H1 (cell line): ENCODE measurements at regions not wholly inside any gene's neighbourhood (a gene's known extent, or its start where the extent isn't known, plus 50 kb on each side); places are given as distances from the start of the nearest gene placed in this dataset.

Source experiments
- CTCF ChIA-PET: fragments of 300-600 bp; sonication (Branson Sonifier 250); formaldehyde crosslinking; loops from one replicate; lab custom pipeline; 2021; ENCODE audit not compliant: partially characterized antibody; lab: Charles Lee
- POLR2A ChIA-PET: fragments of 300-600 bp; sonication (Branson Sonifier 250); formaldehyde crosslinking; loops from one replicate; lab custom pipeline; 2021; ENCODE audit warnings: inconsistent platforms; ENCODE audit not compliant: partially characterized antibody; lab: Charles Lee
- DNase-seq, 2 experiments: peaks; one replicate each; pipeline versions ENCODE4 v3.0.0 to v3.0.0-alpha.2; 2010 to 2022; ENCODE audit warnings: low spot score in 2 of 2, low read depth in 1 of 2, mixed read lengths in 1 of 2
- FAIRE-seq: peaks from 2 replicates; lab custom pipeline; 2011; peaks lifted over from hg19 to GRCh38; lab: Jason Lieb, UNC
- H2AFZ ChIP-seq: 2 replicates; pipeline ENCODE4 v1.8.1; 2012; ENCODE audit warnings: low read length, inconsistent platforms
- H2AK5ac ChIP-seq: 2 replicates; pipeline ENCODE4 v1.6.1; 2013; ENCODE audit warnings: low read depth, low read length
- H2BK120ac ChIP-seq: replicated peaks from 2 replicates; pipeline ENCODE3; 2013; ENCODE audit warnings: low read depth, low read length, inconsistent platforms
- H2BK12ac ChIP-seq: 2 replicates; pipeline ENCODE4 v1.6.1; 2013; ENCODE audit warnings: low read depth, low read length
- H2BK15ac ChIP-seq: 2 replicates; pipeline ENCODE4 v1.6.1; 2013; ENCODE audit warnings: low read length
- H2BK20ac ChIP-seq: 2 replicates; pipeline ENCODE4 v1.6.1; 2013; ENCODE audit warnings: low read length
- H2BK5ac ChIP-seq: 2 replicates; pipeline ENCODE4 v1.6.1; 2013; ENCODE audit warnings: low read depth, low read length
- H3K14ac ChIP-seq: 2 replicates; pipeline ENCODE4 v1.6.1; 2013; ENCODE audit warnings: inconsistent platforms; ENCODE audit not compliant: insufficient read length
- H3K18ac ChIP-seq: 2 replicates; pipeline ENCODE4 v1.6.1; 2013; ENCODE audit warnings: low read length; ENCODE audit errors: extremely low read depth
- H3K23ac ChIP-seq: 2 replicates; pipeline ENCODE4 v1.6.1; 2013; ENCODE audit warnings: inconsistent platforms; ENCODE audit not compliant: insufficient read length
- H3K23me2 ChIP-seq: 2 replicates; pipeline ENCODE4 v1.6.1; 2013; ENCODE audit warnings: low read depth, low read length
- H3K27ac ChIP-seq: 2 replicates; pipeline ENCODE4 v1.6.1; 2011; ENCODE audit warnings: low read depth, low read length, inconsistent platforms
- H3K27me3 ChIP-seq, 4 experiments: replicated peaks in 1 of 4; 1 replicate in 1 of 4; 2 replicates in 3 of 4; pipeline versions ENCODE4 v1.6.1 to v1.8.1; 2011 to 2013; ENCODE audit warnings: low read length in 3 of 4, mild to moderate bottlenecking in 3 of 4, inconsistent platforms in 2 of 4, mixed read lengths in 2 of 4, moderate library complexity in 1 of 4; ENCODE audit not compliant: control insufficient read depth in 3 of 4, insufficient read depth in 3 of 4; ENCODE audit errors: extremely low read depth in 1 of 4
- H3K36me3 ChIP-seq, 4 experiments: 2 replicates each; pipeline versions ENCODE4 v1.6.1 to v1.8.1; 2011 to 2013; ENCODE audit warnings: mild to moderate bottlenecking in 4 of 4, low read length in 3 of 4, moderate library complexity in 2 of 4, control low read depth in 1 of 4, inconsistent platforms in 1 of 4; ENCODE audit not compliant: insufficient read depth in 4 of 4, control insufficient read depth in 2 of 4
- H3K4ac ChIP-seq: replicated peaks from 2 replicates; pipeline ENCODE3; 2013; ENCODE audit warnings: low read length, low read depth, mixed read lengths, inconsistent platforms; ENCODE audit not compliant: insufficient read length
- H3K4me1 ChIP-seq, 4 experiments: replicated peaks in 1 of 4; 1 replicate in 1 of 4; 2 replicates in 3 of 4; pipeline versions ENCODE4 v1.6.1 to v1.8.1; 2011 to 2013; ENCODE audit warnings: low read length in 3 of 4, inconsistent platforms in 2 of 4, mixed read lengths in 1 of 4; ENCODE audit not compliant: insufficient read depth in 4 of 4, control insufficient read depth in 3 of 4
- H3K4me2 ChIP-seq, 2 experiments: 2 replicates each; pipeline versions ENCODE4 v1.6.1 to v1.8.1; 2011 to 2013; ENCODE audit warnings: low read depth in 2 of 2, low read length in 2 of 2, control low read depth in 1 of 2, inconsistent platforms in 1 of 2, mild to moderate bottlenecking in 1 of 2; ENCODE audit not compliant: insufficient read depth in 1 of 2
- H3K4me3 ChIP-seq, 4 experiments: fragments of 200-600, 300-600 bp in 1 of 4; sonication (generic), shearing (Covaris generic), sonication (Bioruptor Twin) in 1 of 4; 2 replicates each; pipeline versions ENCODE4 v1.5.1 to v1.8.1; 2011 to 2016; ENCODE audit warnings: low read length in 4 of 4, low read depth in 3 of 4, control low read depth in 2 of 4, inconsistent platforms in 2 of 4, mild to moderate bottlenecking in 2 of 4, mixed read lengths in 1 of 4, moderate library complexity in 1 of 4; ENCODE audit not compliant: insufficient read depth in 2 of 4; ENCODE audit errors: extremely low read depth in 1 of 4
- H3K56ac ChIP-seq: replicated peaks from 2 replicates; pipeline ENCODE3; 2013; ENCODE audit warnings: low read depth, mild to moderate bottlenecking, mixed read lengths, low read length, inconsistent platforms; ENCODE audit not compliant: insufficient read length
- H3K79me1 ChIP-seq: 2 replicates; pipeline ENCODE4 v1.6.1; 2013; ENCODE audit warnings: low read depth, low read length, control low read depth
- H3K79me2 ChIP-seq, 2 experiments: 2 replicates each; pipeline versions ENCODE4 v1.6.1 to v1.8.1; 2012 to 2013; ENCODE audit warnings: low read length in 2 of 2, mild to moderate bottlenecking in 2 of 2, inconsistent platforms in 1 of 2; ENCODE audit not compliant: insufficient read depth in 2 of 2, control insufficient read depth in 1 of 2
- H3K9ac ChIP-seq, 4 experiments: replicated peaks in 1 of 4; 1 replicate in 1 of 4; 2 replicates in 3 of 4; pipeline versions ENCODE4 v1.6.1 to v1.8.1; 2011 to 2013; ENCODE audit warnings: low read depth in 3 of 4, low read length in 3 of 4, control low read depth in 2 of 4, mild to moderate bottlenecking in 2 of 4, moderate library complexity in 2 of 4, inconsistent platforms in 1 of 4; ENCODE audit errors: extremely low read depth in 1 of 4
- H3K9me3 ChIP-seq, 2 experiments: 2 replicates each; pipeline versions ENCODE4 v1.6.1 to v1.8.1; 2012 to 2013; ENCODE audit warnings: mild to moderate bottlenecking in 2 of 2, moderate library complexity in 2 of 2, control low read depth in 1 of 2, inconsistent platforms in 1 of 2, low read depth in 1 of 2, low read length in 1 of 2, mixed read lengths in 1 of 2; ENCODE audit not compliant: insufficient read depth in 2 of 2
- H4K20me1 ChIP-seq, 2 experiments: replicated peaks in 1 of 2; 2 replicates each; pipeline versions ENCODE3 to v1.8.1; 2011 to 2013; ENCODE audit warnings: inconsistent platforms in 2 of 2, low read length in 2 of 2, mild to moderate bottlenecking in 1 of 2; ENCODE audit not compliant: insufficient read depth in 2 of 2, control insufficient read depth in 1 of 2
- H4K5ac ChIP-seq: 2 replicates; pipeline ENCODE4 v1.6.1; 2013; ENCODE audit warnings: low read length, low read depth, mixed read lengths, inconsistent platforms; ENCODE audit not compliant: insufficient read length
- H4K8ac ChIP-seq: 2 replicates; pipeline ENCODE4 v1.8.0; 2013; ENCODE audit warnings: mild to moderate bottlenecking, moderate library complexity, low read length, inconsistent platforms; ENCODE audit not compliant: insufficient read depth; ENCODE audit errors: extremely low read depth
- H4K91ac ChIP-seq: replicated peaks from 2 replicates; pipeline ENCODE3; 2013; ENCODE audit warnings: low read length, mixed read lengths, inconsistent platforms; ENCODE audit not compliant: insufficient read length
- EP300 ChIP-seq, 2 experiments: IDR thresholded peaks; 1 replicate in 1 of 2; 2 replicates in 1 of 2; pipeline ENCODE4 v1.6.1; 2011 to 2012; ENCODE audit warnings: low read depth in 2 of 2, low read length in 2 of 2, mild to moderate bottlenecking in 2 of 2, borderline replicate concordance in 1 of 2, inconsistent platforms in 1 of 2, moderate library complexity in 1 of 2
- FOSL1 ChIP-seq: IDR thresholded peaks from 2 replicates; pipeline ENCODE4 v1.6.1; 2011; ENCODE audit warnings: mild to moderate bottlenecking, low read depth, low read length, moderate library complexity; ENCODE audit not compliant: insufficient read depth
- RFX5 ChIP-seq: IDR thresholded peaks from 2 replicates; pipeline ENCODE4 v1.6.1; 2011; ENCODE audit warnings: low read depth, low read length, improper control_type of control experiment, borderline replicate concordance
- SIN3A ChIP-seq, 2 experiments: IDR thresholded peaks in 1 of 2; conservative IDR thresholded peaks in 1 of 2; 2 replicates each; pipeline ENCODE4 v1.6.1; 2011 to 2012; ENCODE audit warnings: low read length in 2 of 2, improper control_type of control experiment in 1 of 2, low read depth in 1 of 2, mild to moderate bottlenecking in 1 of 2
- SIRT6 ChIP-seq: IDR thresholded peaks from one replicate; pipeline ENCODE4 v1.7.1; 2012; ENCODE audit warnings: low read length, inconsistent platforms
- WGBS, 2 experiments: shearing (Covaris generic) in 1 of 2; methylation state at CpG; one replicate each; pipeline versions ENCODE4 v1.1.6 to v1.1.7; 2013 to 2015; ENCODE audit warnings: low lambda C conversion rate in 2 of 2, mixed read lengths in 2 of 2, inconsistent platforms in 1 of 2, low coverage in 1 of 2, missing lambda C conversion rate in 1 of 2; ENCODE audit not compliant: insufficient replicate concordance in 2 of 2, insufficient coverage in 1 of 2, insufficient read length in 1 of 2; ENCODE audit errors: extremely low coverage in 1 of 2, missing lambda C conversion rate in 1 of 2; 5-methylcytosine and 5-hydroxymethylcytosine counted together
- TF ChIP-seq, protein P1 (sequence below): IDR thresholded peaks from 2 replicates; pipeline ENCODE4 v1.6.1; 2011; ENCODE audit warnings: low read depth, mild to moderate bottlenecking, low read length; ENCODE audit not compliant: insufficient read depth

DNA sequence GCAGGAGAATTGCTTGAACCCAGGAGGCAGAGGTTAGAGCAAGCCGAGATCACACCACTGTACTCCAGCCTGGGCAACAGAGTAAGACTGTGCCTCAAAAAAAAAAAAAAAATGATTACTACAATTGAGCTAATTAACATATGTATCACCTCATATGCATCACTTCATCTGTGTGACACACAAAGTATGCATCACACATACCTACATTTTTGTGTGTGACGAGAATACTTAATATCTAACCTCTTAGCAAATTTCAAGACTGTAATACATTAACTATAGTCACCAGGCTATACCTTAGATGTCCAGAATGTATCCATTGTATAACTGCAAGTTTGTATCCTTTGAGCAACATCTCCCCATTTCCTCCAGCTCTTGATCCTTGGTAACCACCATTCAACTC is 214.2 kb upstream of the MON1B start:
- Histone ChIP-seq H3K9ac (no peak overlapping the region), H4K91ac (no peak overlapping the region), H3K18ac (no peak overlapping the region), H3K27me3 (no peaks in the 10 kb centered on the region), H2BK5ac (no peak overlapping the region), H3K23me2 (no peaks in the 10 kb centered on the region), H3K4ac (no peak overlapping the region), H2BK15ac (no peak overlapping the region), H3K14ac (no peak overlapping the region), H2BK120ac (no peak overlapping the region), H3K79me2 (no peaks in the 10 kb centered on the region), H4K8ac (no peak overlapping the region), H4K20me1 (no peaks in the 10 kb centered on the region), H3K4me1 (no peaks in the 10 kb centered on the region), H2AFZ (no peak overlapping the region), H3K9me3 (no peaks in the 10 kb centered on the region), H3K56ac (no peak overlapping the region), H3K36me3 (no peaks in the 10 kb centered on the region), H4K5ac (no peak overlapping the region), H3K4me3 (no peak overlapping the region), H3K27ac (no peak overlapping the region), H3K4me2 (no peak overlapping the region), H3K23ac (no peak overlapping the region), H2BK20ac (no peak overlapping the region), H3K79me1 (no peaks in the 10 kb centered on the region), H2BK12ac (no peak overlapping the region), H2AK5ac (no peak overlapping the region)
- CTCF ChIA-PET, result no interaction called here
- POLR2A ChIA-PET, result no interaction called here
- DNase-seq, result no peak
- no peak for FAIRE-seq
- 86% methylated on average over 2 of the region's 2 CpGs; no CpG with 5 or more reads in 1 of the 2 experiments for WGBS, 2 experiments
- no peak for TF ChIP-seq RFX5
- no peak for TF ChIP-seq FOSL1
- no peak for TF ChIP-seq EP300 (IDR thresholded peaks at IDR 0.05; ENCODE audit: borderline replicate concordance in 1 of 2, low read depth in 2 of 2, low read length in 2 of 2)
- TF ChIP-seq, protein P1, sequence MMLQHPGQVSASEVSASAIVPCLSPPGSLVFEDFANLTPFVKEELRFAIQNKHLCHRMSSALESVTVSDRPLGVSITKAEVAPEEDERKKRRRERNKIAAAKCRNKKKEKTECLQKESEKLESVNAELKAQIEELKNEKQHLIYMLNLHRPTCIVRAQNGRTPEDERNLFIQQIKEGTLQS, result no peak
- no peak for TF ChIP-seq SIRT6
- no peak for TF ChIP-seq SIN3A (conservative IDR thresholded peaks at IDR 0.05 in 1 of 2, IDR thresholded peaks at IDR 0.05 in 1 of 2; ENCODE audit: low read depth in 1 of 2, low read length in 2 of 2)
